HCT116 (cell line): ENCODE measurements at regions not wholly inside any gene's neighbourhood (a gene's known extent, or its start where the extent isn't known, plus 50 kb on each side); places are given as distances from the start of the nearest gene placed in this dataset.

Source experiments
- ATAC-seq: fragments of 200-7000 bp; cut with Tn5 transposase; 2 replicates; pipeline ENCODE4 v1.9.1; 2020; ENCODE audit warnings: mild to moderate bottlenecking, moderate library complexity
- BruUV-seq: library from RNA; stranded (reverse); fragments of 400-500 nt; replicated peaks from 2 replicates; lab custom pipeline; 2021; lab: Mats Ljungman, UMichigan
- CTCF ChIA-PET: fragments of 300-600 bp; sonication (Branson Sonifier 250); formaldehyde crosslinking; loops from one replicate; lab custom pipeline; 2021; ENCODE audit warnings: antibody characterized with exemption; lab: Charles Lee
- POLR2A ChIA-PET: fragments of 300-600, 350-600 bp; sonication (Branson Sonifier 250); formaldehyde crosslinking; loops from one replicate; lab custom pipeline; 2021; ENCODE audit warnings: antibody characterized with exemption; lab: Charles Lee
- RAD21 ChIA-PET, 2 experiments: fragments of 300-600 bp; sonication (Branson Sonifier 250); formaldehyde crosslinking; loops; one replicate each; lab custom pipeline; 2023; ENCODE audit warnings: low total read pairs in 2 of 2; ENCODE audit not compliant: uncharacterized antibody in 2 of 2, unreplicated experiment in 2 of 2, low non-redundant PET in 1 of 2; lab: Charles Lee
- DNase-seq: peaks from one replicate; pipeline ENCODE4 v3.0.0-alpha.2; 2010; ENCODE audit warnings: low read depth, low spot score
- H2AFZ ChIP-seq: fragments of 200-600 bp; shearing (Covaris generic), sonication (generic); 2 replicates; pipeline ENCODE4 v1.6.1; 2017; ENCODE audit warnings: low read depth, mixed run types, mixed read lengths, antibody characterized with exemption, low read length; ENCODE audit not compliant: poor library complexity, severe bottlenecking
- H3K27ac ChIP-seq: 2 replicates; pipeline ENCODE4 v1.5.1; 2012; ENCODE audit warnings: low read depth, low read length
- H3K27me3 ChIP-seq: fragments of 200-600 bp; sonication (generic); 2 replicates; pipeline ENCODE4 v1.6.1; 2016; ENCODE audit warnings: mixed run types, low read length, mixed read lengths; ENCODE audit not compliant: insufficient read depth
- H3K36me3 ChIP-seq, 2 experiments: fragments of 200-500 bp in 1 of 2; fragments of 200-600 bp in 1 of 2; sonication (Bioruptor generic) in 1 of 2; sonication (generic) in 1 of 2; 2 replicates each; pipeline versions ENCODE4 v1.5.1 to v1.6.1; 2014 to 2016; ENCODE audit warnings: low read length in 2 of 2, inconsistent platforms in 1 of 2, mixed read lengths in 1 of 2, mixed run types in 1 of 2; ENCODE audit not compliant: insufficient read depth in 2 of 2, control insufficient read depth in 1 of 2
- H3K4me1 ChIP-seq, 2 experiments: fragments of 200-600 bp in 1 of 2; sonication (generic) in 1 of 2; 2 replicates each; pipeline versions ENCODE4 v1.5.1 to v1.6.1; 2012 to 2017; ENCODE audit warnings: low read length in 2 of 2, inconsistent platforms in 1 of 2, mild to moderate bottlenecking in 1 of 2, mixed read lengths in 1 of 2, mixed run types in 1 of 2, moderate library complexity in 1 of 2; ENCODE audit not compliant: insufficient read depth in 2 of 2, control insufficient read depth in 1 of 2
- H3K4me2 ChIP-seq: fragments of 200-600 bp; sonication (generic); 2 replicates; pipeline ENCODE4 v1.6.1; 2017; ENCODE audit warnings: mixed run types, low read length, mixed read lengths
- H3K4me3 ChIP-seq, 2 experiments: fragments of 200-600 bp in 1 of 2; sonication (generic) in 1 of 2; replicated peaks in 1 of 2; 2 replicates each; pipeline ENCODE4 v1.5.1; 2011 to 2016; ENCODE audit warnings: low read length in 2 of 2, control low read depth in 1 of 2, low read depth in 1 of 2, mild to moderate bottlenecking in 1 of 2, mixed read lengths in 1 of 2, mixed run types in 1 of 2
- H3K79me2 ChIP-seq: fragments of 200-600 bp; sonication (generic); 2 replicates; pipeline ENCODE4 v1.6.1; 2017; ENCODE audit warnings: mild to moderate bottlenecking, mixed run types, low read length, moderate library complexity, mixed read lengths; ENCODE audit not compliant: insufficient read depth
- H3K9ac ChIP-seq: fragments of 200-600 bp; sonication (generic); 2 replicates; pipeline ENCODE4 v1.6.1; 2016; ENCODE audit warnings: low read length, mixed read lengths
- H3K9me2 ChIP-seq: fragments of 200-600 bp; sonication (generic), shearing (Covaris generic); 2 replicates; pipeline ENCODE4 v1.6.1; 2017; ENCODE audit warnings: mixed run types, mild to moderate bottlenecking, moderate library complexity; ENCODE audit not compliant: insufficient read depth
- H3K9me3 ChIP-seq, 2 experiments: fragments of 200-500 bp in 1 of 2; fragments of 200-600 bp in 1 of 2; sonication (Bioruptor generic) in 1 of 2; sonication (generic) in 1 of 2; 2 replicates each; pipeline ENCODE4 v1.6.1; 2014 to 2017; ENCODE audit warnings: low read length in 2 of 2, mixed read lengths in 2 of 2, inconsistent platforms in 1 of 2, low read depth in 1 of 2, mild to moderate bottlenecking in 1 of 2, mixed run types in 1 of 2, moderate library complexity in 1 of 2; ENCODE audit not compliant: control insufficient read depth in 1 of 2, insufficient read depth in 1 of 2
- H4K20me1 ChIP-seq: fragments of 200-600 bp; sonication (generic), shearing (Covaris generic); 2 replicates; pipeline ENCODE4 v1.6.1; 2017; ENCODE audit warnings: mixed run types, mild to moderate bottlenecking, moderate library complexity; ENCODE audit not compliant: insufficient read depth
- CBX3 ChIP-seq: IDR thresholded peaks from 2 replicates; pipeline ENCODE4 v1.6.1; 2012; ENCODE audit warnings: low read depth
- EZH2 ChIP-seq: fragments of 200-600 bp; sonication (generic); IDR thresholded peaks from 2 replicates; pipeline ENCODE4 v1.6.1; 2017; ENCODE audit warnings: antibody characterized with exemption, mixed run types
- EZH2phosphoT487 ChIP-seq: fragments of 200-600 bp; IDR thresholded peaks from 2 replicates; pipeline ENCODE4 v1.6.1; 2018; ENCODE audit warnings: antibody characterized with exemption, borderline replicate concordance
- MAX ChIP-seq: IDR thresholded peaks from 2 replicates; pipeline ENCODE4 v1.6.1; 2012
- POLR2A ChIP-seq: IDR thresholded peaks from 2 replicates; pipeline ENCODE4 v1.7.0; 2011; ENCODE audit warnings: borderline replicate concordance; ENCODE audit not compliant: insufficient read depth, insufficient read length; ENCODE audit errors: extremely low read depth
- POLR2AphosphoS5 ChIP-seq: IDR thresholded peaks from 2 replicates; pipeline ENCODE4 v1.6.1; 2011; ENCODE audit warnings: mild to moderate bottlenecking, low read depth, low read length, moderate library complexity
- RAD21 ChIP-seq: IDR thresholded peaks from 2 replicates; pipeline ENCODE4 v1.6.1; 2012; ENCODE audit warnings: low read depth, mild to moderate bottlenecking
- SIN3A ChIP-seq: IDR thresholded peaks from 2 replicates; pipeline ENCODE4 v1.6.1; 2012; ENCODE audit warnings: low read depth
- SRF ChIP-seq: IDR thresholded peaks from 2 replicates; pipeline ENCODE4 v1.6.1; 2012; ENCODE audit warnings: low read depth
- YY1 ChIP-seq: IDR thresholded peaks from 2 replicates; pipeline ENCODE4 v1.6.1; 2011; ENCODE audit warnings: low read length, low read depth, moderate library complexity, mild to moderate bottlenecking; ENCODE audit not compliant: insufficient replicate concordance; ENCODE audit errors: extremely low read depth
- ZNF274 ChIP-seq: fragments of 200-500 bp; sonication (Bioruptor generic); IDR thresholded peaks from 2 replicates; pipeline ENCODE4 v1.6.1; 2014; ENCODE audit warnings: mild to moderate bottlenecking, low read depth, low read length, inconsistent platforms
- intact Hi-C: fragments of 100-400 bp; cut with micrococcal nuclease; formaldehyde crosslinking; loops from 2 replicates; pipeline ENCODE4 v1.10.0; 2022
- TF ChIP-seq, protein P1 (sequence below): IDR thresholded peaks from 2 replicates; pipeline ENCODE4 v1.6.1; 2011; ENCODE audit warnings: mild to moderate bottlenecking, low read length, moderate library complexity; ENCODE audit not compliant: insufficient replicate concordance; ENCODE audit errors: extremely low read depth
- TF ChIP-seq, protein P2 (sequence below), 3 experiments: fragments of 200-600 bp in 1 of 3; sonication (generic) in 1 of 3; IDR thresholded peaks in 2 of 3; conservative IDR thresholded peaks in 1 of 3; 2 replicates each; pipeline ENCODE4 v1.5.1; 2012 to 2017; ENCODE audit warnings: low read depth in 2 of 3, low read length in 2 of 3, antibody characterized with exemption in 1 of 3, borderline replicate concordance in 1 of 3, control low read depth in 1 of 3, mild to moderate bottlenecking in 1 of 3, mixed read lengths in 1 of 3, mixed run types in 1 of 3, moderate library complexity in 1 of 3; ENCODE audit not compliant: insufficient read depth in 1 of 3

DNA sequence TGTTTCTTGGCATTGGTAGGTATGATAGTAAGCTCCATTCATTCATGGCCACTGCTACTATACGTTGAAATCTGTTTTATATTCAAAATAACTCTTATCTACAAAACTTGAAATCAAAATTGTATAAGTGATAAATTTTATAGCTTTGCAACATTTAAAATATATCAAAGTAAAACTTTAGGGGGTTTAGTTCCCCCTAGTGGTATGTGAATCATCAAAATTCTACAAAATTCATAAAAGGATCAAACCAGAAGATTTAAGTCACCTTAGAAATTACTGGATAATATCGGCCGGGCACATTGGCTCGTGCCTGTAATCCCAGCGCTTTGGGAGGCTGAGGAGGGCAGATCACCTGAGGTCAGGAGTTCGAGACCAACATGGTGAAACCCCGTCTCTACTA is 243.0 kb upstream of the CDH18 start:
- H3K27me3 ChIP-seq: no peaks in the 10 kb centered on the region
- H4K20me1 ChIP-seq: no peaks in the 10 kb centered on the region; the same call in 1 of the 2 replicates
- POLR2A ChIA-PET: no interaction called here
- H3K4me1 ChIP-seq: no peaks in the 10 kb centered on the region
- intact Hi-C loops: no loop called here
- H3K4me2 ChIP-seq: no peak overlapping the region
- no peak overlapping the region for H2AFZ ChIP-seq
- no peak for DNase-seq
- RAD21 ChIA-PET: no interaction called here
- H3K9ac ChIP-seq: no peak overlapping the region
- no peak for ATAC-seq
- no peak overlapping the region for H3K4me3 ChIP-seq
- no peaks in the 10 kb centered on the region for H3K9me2 ChIP-seq
- H3K27ac ChIP-seq: no peak overlapping the region
- H3K9me3 ChIP-seq: peaks cover 0 to 22% of the 10 kb centered on the region in 2 experiments; a peak in 3 of 4 replicates
- TF ChIP-seq POLR2A: no peak
- TF ChIP-seq SIN3A: no peak
- TF ChIP-seq SRF: no peak
- no peak for TF ChIP-seq EZH2
- no peak for TF ChIP-seq MAX
- TF ChIP-seq, protein P1, sequence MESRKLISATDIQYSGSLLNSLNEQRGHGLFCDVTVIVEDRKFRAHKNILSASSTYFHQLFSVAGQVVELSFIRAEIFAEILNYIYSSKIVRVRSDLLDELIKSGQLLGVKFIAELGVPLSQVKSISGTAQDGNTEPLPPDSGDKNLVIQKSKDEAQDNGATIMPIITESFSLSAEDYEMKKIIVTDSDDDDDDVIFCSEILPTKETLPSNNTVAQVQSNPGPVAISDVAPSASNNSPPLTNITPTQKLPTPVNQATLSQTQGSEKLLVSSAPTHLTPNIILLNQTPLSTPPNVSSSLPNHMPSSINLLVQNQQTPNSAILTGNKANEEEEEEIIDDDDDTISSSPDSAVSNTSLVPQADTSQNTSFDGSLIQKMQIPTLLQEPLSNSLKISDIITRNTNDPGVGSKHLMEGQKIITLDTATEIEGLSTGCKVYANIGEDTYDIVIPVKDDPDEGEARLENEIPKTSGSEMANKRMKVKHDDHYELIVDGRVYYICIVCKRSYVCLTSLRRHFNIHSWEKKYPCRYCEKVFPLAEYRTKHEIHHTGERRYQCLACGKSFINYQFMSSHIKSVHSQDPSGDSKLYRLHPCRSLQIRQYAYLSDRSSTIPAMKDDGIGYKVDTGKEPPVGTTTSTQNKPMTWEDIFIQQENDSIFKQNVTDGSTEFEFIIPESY: no peak
- TF ChIP-seq, protein P2, sequence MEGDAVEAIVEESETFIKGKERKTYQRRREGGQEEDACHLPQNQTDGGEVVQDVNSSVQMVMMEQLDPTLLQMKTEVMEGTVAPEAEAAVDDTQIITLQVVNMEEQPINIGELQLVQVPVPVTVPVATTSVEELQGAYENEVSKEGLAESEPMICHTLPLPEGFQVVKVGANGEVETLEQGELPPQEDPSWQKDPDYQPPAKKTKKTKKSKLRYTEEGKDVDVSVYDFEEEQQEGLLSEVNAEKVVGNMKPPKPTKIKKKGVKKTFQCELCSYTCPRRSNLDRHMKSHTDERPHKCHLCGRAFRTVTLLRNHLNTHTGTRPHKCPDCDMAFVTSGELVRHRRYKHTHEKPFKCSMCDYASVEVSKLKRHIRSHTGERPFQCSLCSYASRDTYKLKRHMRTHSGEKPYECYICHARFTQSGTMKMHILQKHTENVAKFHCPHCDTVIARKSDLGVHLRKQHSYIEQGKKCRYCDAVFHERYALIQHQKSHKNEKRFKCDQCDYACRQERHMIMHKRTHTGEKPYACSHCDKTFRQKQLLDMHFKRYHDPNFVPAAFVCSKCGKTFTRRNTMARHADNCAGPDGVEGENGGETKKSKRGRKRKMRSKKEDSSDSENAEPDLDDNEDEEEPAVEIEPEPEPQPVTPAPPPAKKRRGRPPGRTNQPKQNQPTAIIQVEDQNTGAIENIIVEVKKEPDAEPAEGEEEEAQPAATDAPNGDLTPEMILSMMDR (IDR thresholded peaks at IDR 0.05 in 2 of 3, conservative IDR thresholded peaks at IDR 0.05 in 1 of 3; ENCODE audit: borderline replicate concordance in 1 of 3, insufficient read depth in 1 of 3, low read depth in 2 of 3, low read length in 2 of 3): no peak
- no peak for TF ChIP-seq CBX3
- no peak for TF ChIP-seq RAD21
- TF ChIP-seq EZH2phosphoT487: no peak
- TF ChIP-seq POLR2AphosphoS5: no peak
- TF ChIP-seq YY1: no peak
- no peak for TF ChIP-seq ZNF274
- no TSS peak for BruUV-seq
- no peaks in the 10 kb centered on the region for H3K36me3 ChIP-seq
- CTCF ChIA-PET: no interaction called here
- no peaks in the 10 kb centered on the region for H3K79me2 ChIP-seq
